NB4 (cell line): ENCODE measurements at regions not wholly inside any gene's neighbourhood (a gene's known extent, or its start where the extent isn't known, plus 50 kb on each side); places are given as distances from the start of the nearest gene placed in this dataset.

ENCODE experiments used
- POLR2A ChIP-seq: IDR thresholded peaks from 2 replicates; pipeline ENCODE4 v1.6.1; 2011; ENCODE audit warnings: mild to moderate bottlenecking; ENCODE audit not compliant: insufficient read length; ENCODE audit errors: extremely low read depth
- TF ChIP-seq, protein P1 (sequence below): IDR thresholded peaks from 2 replicates; pipeline ENCODE4 v1.6.1; 2011; ENCODE audit warnings: low read depth, low read length
- TF ChIP-seq, protein P2 (sequence below): IDR thresholded peaks from one replicate; pipeline ENCODE4 v1.5.1; 2012; ENCODE audit warnings: low read depth, low read length

- TF ChIP-seq, protein P1, sequence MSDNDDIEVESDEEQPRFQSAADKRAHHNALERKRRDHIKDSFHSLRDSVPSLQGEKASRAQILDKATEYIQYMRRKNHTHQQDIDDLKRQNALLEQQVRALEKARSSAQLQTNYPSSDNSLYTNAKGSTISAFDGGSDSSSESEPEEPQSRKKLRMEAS, result no peak
- TF ChIP-seq, protein P2, sequence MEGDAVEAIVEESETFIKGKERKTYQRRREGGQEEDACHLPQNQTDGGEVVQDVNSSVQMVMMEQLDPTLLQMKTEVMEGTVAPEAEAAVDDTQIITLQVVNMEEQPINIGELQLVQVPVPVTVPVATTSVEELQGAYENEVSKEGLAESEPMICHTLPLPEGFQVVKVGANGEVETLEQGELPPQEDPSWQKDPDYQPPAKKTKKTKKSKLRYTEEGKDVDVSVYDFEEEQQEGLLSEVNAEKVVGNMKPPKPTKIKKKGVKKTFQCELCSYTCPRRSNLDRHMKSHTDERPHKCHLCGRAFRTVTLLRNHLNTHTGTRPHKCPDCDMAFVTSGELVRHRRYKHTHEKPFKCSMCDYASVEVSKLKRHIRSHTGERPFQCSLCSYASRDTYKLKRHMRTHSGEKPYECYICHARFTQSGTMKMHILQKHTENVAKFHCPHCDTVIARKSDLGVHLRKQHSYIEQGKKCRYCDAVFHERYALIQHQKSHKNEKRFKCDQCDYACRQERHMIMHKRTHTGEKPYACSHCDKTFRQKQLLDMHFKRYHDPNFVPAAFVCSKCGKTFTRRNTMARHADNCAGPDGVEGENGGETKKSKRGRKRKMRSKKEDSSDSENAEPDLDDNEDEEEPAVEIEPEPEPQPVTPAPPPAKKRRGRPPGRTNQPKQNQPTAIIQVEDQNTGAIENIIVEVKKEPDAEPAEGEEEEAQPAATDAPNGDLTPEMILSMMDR, result no peak
- no peak for TF ChIP-seq POLR2A
Measured at GRCh38 chr10:109219935-109220605, 703.2 kb downstream of the XPNPEP1 start.
